Gastrocnemius medialis (tissue), 4 donors: ENCODE measurements at regions not wholly inside any gene's neighbourhood (a gene's known extent, or its start where the extent isn't known, plus 50 kb on each side); places are given as distances from the start of the nearest gene placed in this dataset.

Experiments
- POLR2A ChIP-seq, 2 donors: fragments of 450-650 bp; IDR thresholded peaks; one replicate each; pipeline ENCODE4 v1.6.1; 2017; ENCODE audit warnings: antibody characterized with exemption in 2 of 2, mild to moderate bottlenecking in 2 of 2, moderate library complexity in 2 of 2
- TF ChIP-seq, protein P1 (sequence below), 5 experiments: fragments of 450-650 bp in 3 of 5; fragments of 200-600 bp in 2 of 5; sonication (generic) in 2 of 5; IDR thresholded peaks in 4 of 5; conservative IDR thresholded peaks in 1 of 5; 1 replicate in 4 of 5; 2 replicates in 1 of 5; pipeline ENCODE4 v1.5.1; 2016 to 2019; ENCODE audit warnings: antibody characterized with exemption in 5 of 5, mild to moderate bottlenecking in 3 of 5, moderate library complexity in 3 of 5

GRCh38 chr17:13940858-13941665 is 128.2 kb upstream of the COX10 start:
- no peak for TF ChIP-seq POLR2A (IDR thresholded peaks at IDR 0.05)
- TF ChIP-seq, protein P1, sequence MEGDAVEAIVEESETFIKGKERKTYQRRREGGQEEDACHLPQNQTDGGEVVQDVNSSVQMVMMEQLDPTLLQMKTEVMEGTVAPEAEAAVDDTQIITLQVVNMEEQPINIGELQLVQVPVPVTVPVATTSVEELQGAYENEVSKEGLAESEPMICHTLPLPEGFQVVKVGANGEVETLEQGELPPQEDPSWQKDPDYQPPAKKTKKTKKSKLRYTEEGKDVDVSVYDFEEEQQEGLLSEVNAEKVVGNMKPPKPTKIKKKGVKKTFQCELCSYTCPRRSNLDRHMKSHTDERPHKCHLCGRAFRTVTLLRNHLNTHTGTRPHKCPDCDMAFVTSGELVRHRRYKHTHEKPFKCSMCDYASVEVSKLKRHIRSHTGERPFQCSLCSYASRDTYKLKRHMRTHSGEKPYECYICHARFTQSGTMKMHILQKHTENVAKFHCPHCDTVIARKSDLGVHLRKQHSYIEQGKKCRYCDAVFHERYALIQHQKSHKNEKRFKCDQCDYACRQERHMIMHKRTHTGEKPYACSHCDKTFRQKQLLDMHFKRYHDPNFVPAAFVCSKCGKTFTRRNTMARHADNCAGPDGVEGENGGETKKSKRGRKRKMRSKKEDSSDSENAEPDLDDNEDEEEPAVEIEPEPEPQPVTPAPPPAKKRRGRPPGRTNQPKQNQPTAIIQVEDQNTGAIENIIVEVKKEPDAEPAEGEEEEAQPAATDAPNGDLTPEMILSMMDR (IDR thresholded peaks at IDR 0.05 in 4 of 5, conservative IDR thresholded peaks at IDR 0.05 in 1 of 5), result no peak
